ENCODE measurements at regions not wholly inside any gene's neighbourhood (a gene's known extent, or its start where the extent isn't known, plus 50 kb on each side); places are given as distances from the start of the nearest gene placed in this dataset.

DNA sequence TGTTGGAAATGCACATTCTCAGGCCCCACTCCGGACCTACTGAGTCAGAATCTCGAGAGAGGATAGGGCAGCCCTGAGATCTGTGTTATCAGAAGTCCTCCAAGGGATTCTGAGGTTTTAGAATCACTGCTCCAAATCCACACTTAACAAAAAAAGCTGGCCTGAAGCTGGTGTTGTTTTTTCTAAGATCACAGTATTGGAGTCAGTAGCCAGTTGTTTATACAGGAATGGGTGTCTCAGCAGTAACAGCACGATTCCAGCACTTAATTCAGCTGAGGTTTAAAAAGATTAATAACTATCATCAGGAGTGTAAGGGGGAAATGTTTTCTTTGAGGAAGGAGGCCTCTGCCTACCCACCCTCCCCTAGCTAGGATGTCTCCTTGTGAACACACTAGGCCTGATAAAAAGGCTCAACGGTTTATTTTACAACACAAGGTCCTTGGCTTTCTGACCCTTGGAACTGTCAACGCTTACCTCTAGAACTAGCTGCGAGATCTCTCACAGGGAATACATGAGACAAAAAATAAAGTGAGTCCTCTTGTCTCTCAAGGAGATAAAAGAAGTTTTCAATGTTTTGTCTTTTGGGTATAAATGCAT, 505.4 kb downstream of the CD83 start:
- ATAC-seq (no peak), DNase-seq (no peak)
- no peaks in the 10 kb centered on the region for H3K36me3 ChIP-seq
- whole genome bisulfite sequencing, 2 donors, result 56 to 62% methylated on average over 6 of the region's 6 CpGs
- intact Hi-C loops (cut with DNase I), result no loop called here
- peaks cover 0 to 7% (median 0%) of the 10 kb centered on the region in 11 donors for H3K9me3 ChIP-seq
- TF ChIP-seq, protein P1, sequence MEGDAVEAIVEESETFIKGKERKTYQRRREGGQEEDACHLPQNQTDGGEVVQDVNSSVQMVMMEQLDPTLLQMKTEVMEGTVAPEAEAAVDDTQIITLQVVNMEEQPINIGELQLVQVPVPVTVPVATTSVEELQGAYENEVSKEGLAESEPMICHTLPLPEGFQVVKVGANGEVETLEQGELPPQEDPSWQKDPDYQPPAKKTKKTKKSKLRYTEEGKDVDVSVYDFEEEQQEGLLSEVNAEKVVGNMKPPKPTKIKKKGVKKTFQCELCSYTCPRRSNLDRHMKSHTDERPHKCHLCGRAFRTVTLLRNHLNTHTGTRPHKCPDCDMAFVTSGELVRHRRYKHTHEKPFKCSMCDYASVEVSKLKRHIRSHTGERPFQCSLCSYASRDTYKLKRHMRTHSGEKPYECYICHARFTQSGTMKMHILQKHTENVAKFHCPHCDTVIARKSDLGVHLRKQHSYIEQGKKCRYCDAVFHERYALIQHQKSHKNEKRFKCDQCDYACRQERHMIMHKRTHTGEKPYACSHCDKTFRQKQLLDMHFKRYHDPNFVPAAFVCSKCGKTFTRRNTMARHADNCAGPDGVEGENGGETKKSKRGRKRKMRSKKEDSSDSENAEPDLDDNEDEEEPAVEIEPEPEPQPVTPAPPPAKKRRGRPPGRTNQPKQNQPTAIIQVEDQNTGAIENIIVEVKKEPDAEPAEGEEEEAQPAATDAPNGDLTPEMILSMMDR (IDR thresholded peaks at IDR 0.05), result no peak
- H3K4me3 ChIP-seq, result no peak overlapping the region
- no peak overlapping the region for H3K27ac ChIP-seq
- H3K27me3 ChIP-seq, result no peaks in the 10 kb centered on the region
- H3K4me1 ChIP-seq, result peaks cover 0 to 20% (median 12%) of the 10 kb centered on the region in 9 donors

DNA sequence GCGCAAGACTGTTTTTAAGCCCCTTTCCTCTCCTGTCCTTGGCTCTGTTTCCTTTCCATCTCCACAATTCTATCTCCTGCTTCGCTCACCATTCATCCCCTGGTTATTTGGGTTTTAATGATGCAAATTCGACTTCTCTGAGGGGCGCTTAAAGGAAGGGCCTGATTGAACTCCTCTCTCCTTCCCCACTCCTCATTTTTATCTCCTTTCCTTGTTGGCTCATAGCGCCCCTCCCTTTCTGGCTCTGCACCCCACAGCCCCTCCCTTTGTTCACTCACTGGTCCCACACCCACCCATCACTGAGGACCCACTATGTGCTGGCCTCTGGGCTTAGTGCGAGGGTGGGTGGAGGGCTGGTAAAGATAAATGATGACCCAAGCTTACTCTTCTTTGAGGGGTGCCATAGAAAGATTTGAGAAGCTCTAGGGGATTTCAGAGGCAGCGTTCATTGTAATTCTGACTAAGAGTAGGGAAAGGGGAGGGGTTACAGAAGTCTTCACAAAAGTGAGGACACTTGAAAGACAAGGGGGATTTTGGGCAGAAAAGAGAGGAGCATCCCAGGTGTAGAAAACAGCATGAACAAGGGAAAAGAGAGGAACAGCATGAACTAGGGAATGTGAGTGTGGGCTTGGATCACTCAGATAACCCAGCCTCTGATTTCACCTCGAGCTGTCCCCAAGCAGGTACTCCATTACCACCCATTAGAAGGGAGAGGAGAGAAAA, 507.8 kb downstream of the CD83 start:
- Histone ChIP-seq H3K27ac (no peak overlapping the region), H3K9me3 (peaks cover 0 to 7% (median 0%) of the 10 kb centered on the region in 11 donors), H3K36me3 (no peaks in the 10 kb centered on the region), H3K27me3 (no peaks in the 10 kb centered on the region), H3K4me3 (no peak overlapping the region), H3K4me1 (peaks cover 0 to 20% (median 12%) of the 10 kb centered on the region in 9 donors)
- WGBS, 2 donors, result 89 to 92% methylated on average over 8 of the region's 8 CpGs
- no peak for ATAC-seq
- intact Hi-C loops (cut with DNase I), result no loop called here
- DNase-seq, result no peak
- TF ChIP-seq, protein P1 (IDR thresholded peaks at IDR 0.05), result no peak

DNA sequence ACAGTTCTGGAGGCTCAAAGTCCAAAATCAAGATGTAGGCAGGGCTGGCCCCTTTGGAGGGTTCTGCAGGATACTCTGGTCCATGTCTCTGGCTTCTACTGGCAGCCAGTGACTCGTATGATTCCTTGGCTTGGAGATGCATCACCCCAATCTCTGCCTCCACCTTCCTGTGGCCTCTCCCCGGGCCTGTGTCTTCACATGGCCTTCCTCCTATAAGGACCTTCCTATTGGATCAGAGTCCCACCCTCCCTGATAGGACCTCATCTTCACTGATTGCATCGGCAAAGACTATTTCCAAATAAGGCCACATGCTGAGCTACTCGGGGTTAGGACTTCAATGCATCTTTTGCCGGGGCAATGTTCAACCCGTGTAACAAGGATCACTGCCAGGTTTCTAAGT, 509.0 kb downstream of the CD83 start:
- Histone ChIP-seq H3K4me3 (no peak overlapping the region), H3K36me3 (no peaks in the 10 kb centered on the region), H3K4me1 (peaks cover 0 to 11% (median 8%) of the 10 kb centered on the region in 9 donors), H3K9me3 (peaks cover 0 to 7% (median 0%) of the 10 kb centered on the region in 11 donors), H3K27ac (no peak overlapping the region), H3K27me3 (no peaks in the 10 kb centered on the region)
- intact Hi-C loops (cut with DNase I), result no loop called here
- no peak for DNase-seq
- ATAC-seq, result no peak
- WGBS, 2 donors, result 87 to 93% methylated on average over 6 of the region's 6 CpGs
- TF ChIP-seq, protein P1 (IDR thresholded peaks at IDR 0.05), result no peak

DNA sequence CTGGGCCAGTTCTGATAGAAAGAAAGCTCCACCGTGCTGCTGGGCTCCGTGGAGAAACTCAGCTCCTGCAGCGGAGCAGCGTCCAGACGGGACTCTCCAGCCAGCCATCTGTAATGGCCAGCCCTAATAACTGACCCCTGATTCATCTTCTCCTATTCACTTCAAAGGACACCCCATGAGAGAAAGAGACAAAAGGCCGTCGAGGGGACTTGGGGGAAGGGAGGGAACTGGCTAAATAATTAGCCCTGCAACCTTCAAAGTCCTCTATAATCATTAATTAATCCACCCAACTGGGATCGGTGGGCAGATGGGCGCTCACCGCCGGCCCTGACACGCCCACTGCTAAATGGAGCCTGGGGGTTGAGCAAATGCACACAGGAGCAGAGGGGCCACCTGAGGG, 512.4 kb downstream of the CD83 start:
- TF ChIP-seq, protein P1 (IDR thresholded peaks at IDR 0.05), result no peak
- H3K4me1 ChIP-seq, result peaks cover 0 to 4% (median 0%) of the 10 kb centered on the region in 9 donors
- H3K27me3 ChIP-seq, result no peaks in the 10 kb centered on the region
- 76 to 77% methylated on average over 12 of the region's 12 CpGs for WGBS, 2 donors
- DNase-seq (no peak), ATAC-seq (no peak)
- no peak overlapping the region for H3K4me3 ChIP-seq
- intact Hi-C loops (cut with DNase I), result loop anchor here in 1 of 10 donors (10.0 kb wide), 1 partner anchor 415 kb away; no protein-coding TSS in a partner anchor
- peaks cover 0 to 7% (median 0%) of the 10 kb centered on the region in 11 donors for H3K9me3 ChIP-seq
- H3K27ac ChIP-seq, result no peak overlapping the region
- no peaks in the 10 kb centered on the region for H3K36me3 ChIP-seq
